Transverse colon (tissue), 3 donors: ENCODE measurements at regions not wholly inside any gene's neighbourhood (a gene's known extent, or its start where the extent isn't known, plus 50 kb on each side); places are given as distances from the start of the nearest gene placed in this dataset.

Experiments used
- CTCF ChIP-seq, 5 experiments: fragments of 200-600 bp in 3 of 5; fragments of 450-650 bp in 2 of 5; sonication (generic) in 3 of 5; IDR thresholded peaks; 1 replicate in 2 of 5; 2 replicates in 3 of 5; pipeline ENCODE4 v1.5.1; 2016 to 2017; ENCODE audit warnings: antibody characterized with exemption in 5 of 5, inconsistent platforms in 3 of 5, mild to moderate bottlenecking in 2 of 5, moderate library complexity in 1 of 5
- EP300 ChIP-seq: sonication (generic); formaldehyde crosslinking; IDR thresholded peaks from one replicate; pipeline ENCODE4 v1.6.1; 2017; ENCODE audit warnings: antibody characterized with exemption, low read depth
- POLR2A ChIP-seq: fragments of 450-650 bp; IDR thresholded peaks from one replicate; pipeline ENCODE4 v1.6.1; 2016; ENCODE audit warnings: antibody characterized with exemption, mild to moderate bottlenecking, moderate library complexity

GRCh38 chr3:70811880-70812279 lies 499.4 kb upstream of the MDFIC2 start:
- no peak for TF ChIP-seq CTCF (IDR thresholded peaks at IDR 0.05)
- TF ChIP-seq POLR2A: no peak
- no peak for TF ChIP-seq EP300
